RCC 7860 (cell line): ENCODE measurements at regions not wholly inside any gene's neighbourhood (a gene's known extent, or its start where the extent isn't known, plus 50 kb on each side); places are given as distances from the start of the nearest gene placed in this dataset.

Experiments used
- DNase-seq: peaks from one replicate; pipeline ENCODE4 v3.0.0-alpha.2; 2015; ENCODE audit warnings: low spot score
- FAIRE-seq: peaks from 2 replicates; lab custom pipeline; 2012; peaks lifted over from hg19 to GRCh38; lab: Jason Lieb, UNC

DNA sequence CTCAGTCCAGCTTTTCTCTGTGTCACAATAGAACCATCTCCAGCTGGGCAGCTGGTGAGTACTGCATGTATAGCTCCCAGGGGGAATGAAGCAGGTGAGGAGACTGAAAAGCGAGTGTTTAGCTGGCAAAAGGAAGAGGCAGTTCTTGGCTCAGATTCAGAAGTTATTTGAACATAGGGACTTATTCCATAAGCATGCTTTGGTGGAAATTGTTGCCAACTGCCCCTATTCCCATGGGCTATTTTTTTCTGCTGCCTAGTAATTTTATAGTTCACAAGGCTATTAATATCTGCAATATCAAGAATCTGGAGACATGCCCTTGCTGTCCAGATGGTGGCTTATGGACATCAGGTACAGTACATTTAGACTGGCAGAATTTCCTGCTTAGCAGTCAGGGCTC, 1112.7 kb downstream of the LRFN5 start:
- no peak for FAIRE-seq
- no peak for DNase-seq

DNA sequence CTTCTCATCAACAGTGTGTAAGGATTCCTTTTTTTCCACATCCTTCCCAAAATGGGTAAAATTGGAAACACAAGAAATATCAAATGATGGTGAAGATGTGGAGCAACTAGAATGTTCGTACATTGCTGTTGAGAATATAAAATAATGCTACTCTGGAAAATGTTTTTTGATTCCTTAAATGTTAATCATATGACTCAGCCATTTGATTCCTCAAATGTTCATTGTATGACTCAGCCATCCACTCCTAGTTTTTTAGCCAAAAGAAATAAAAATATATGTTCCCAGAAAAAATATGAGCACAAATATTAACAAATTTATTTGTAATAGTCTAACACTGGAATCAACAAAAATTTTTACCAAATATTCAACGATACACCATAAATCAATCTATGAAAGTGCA, 1108.6 kb downstream of the LRFN5 start:
- DNase-seq (peak; percentile 7), FAIRE-seq (peak; percentile 32)

DNA sequence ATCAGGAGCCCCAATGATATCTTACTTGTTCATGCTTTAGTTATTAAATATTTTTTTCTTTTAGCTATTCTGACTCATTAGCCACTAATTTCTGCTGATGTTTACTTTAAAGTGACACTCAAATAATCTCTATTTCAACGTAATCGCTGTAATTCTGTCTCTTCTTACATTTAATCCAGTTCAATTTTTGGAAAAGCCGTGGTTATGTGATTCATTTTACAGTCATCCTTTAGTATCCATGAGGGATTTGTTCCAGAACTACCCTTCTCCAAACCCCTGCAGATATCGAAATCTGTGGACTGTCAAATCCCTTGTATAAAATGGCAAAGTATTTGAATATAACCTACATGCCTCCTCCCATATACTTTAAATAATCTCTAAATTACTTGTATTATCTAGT, 1103.4 kb downstream of the LRFN5 start:
- FAIRE-seq (no peak), DNase-seq (no peak)

DNA sequence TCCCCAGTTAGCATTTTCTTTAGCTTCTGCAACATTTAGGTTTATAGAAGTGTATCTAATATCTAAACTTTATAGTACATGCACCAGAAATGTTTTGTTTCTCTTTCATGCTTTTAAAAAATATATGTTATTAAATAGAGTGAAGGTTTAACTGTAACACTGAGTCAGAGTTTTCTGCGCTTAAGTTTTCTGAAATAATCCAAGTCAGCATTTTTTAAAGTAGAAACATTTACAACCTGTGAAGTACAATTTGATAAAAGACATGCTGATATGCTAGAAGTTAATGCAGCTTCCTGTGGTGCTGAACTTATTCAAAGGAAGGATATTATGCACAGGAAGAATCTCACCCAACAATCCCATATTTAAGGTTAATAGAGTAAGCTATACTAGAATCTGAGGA, 1096.8 kb downstream of the LRFN5 start:
- no peak for FAIRE-seq
- DNase-seq, result no peak

DNA sequence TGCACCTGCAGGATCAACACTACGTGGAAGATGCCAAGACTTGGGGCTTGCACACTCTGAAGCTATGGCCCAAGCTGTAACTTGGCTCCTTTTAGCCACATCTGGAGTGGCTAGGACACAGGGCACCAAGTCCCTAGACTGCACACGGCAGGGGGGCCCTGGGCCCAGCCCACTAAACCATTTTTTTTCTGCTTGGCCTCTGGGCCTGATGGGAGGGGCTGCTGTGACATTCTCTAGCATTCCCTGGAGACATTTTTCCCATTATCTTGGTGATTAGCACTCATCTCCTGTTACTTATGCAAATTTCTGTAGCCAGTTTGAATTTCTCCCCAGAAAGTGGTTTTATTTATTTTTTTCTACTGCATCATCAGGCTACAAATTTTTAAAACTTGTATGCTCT, 1080.7 kb downstream of the LRFN5 start:
- FAIRE-seq (no peak), DNase-seq (no peak)

DNA sequence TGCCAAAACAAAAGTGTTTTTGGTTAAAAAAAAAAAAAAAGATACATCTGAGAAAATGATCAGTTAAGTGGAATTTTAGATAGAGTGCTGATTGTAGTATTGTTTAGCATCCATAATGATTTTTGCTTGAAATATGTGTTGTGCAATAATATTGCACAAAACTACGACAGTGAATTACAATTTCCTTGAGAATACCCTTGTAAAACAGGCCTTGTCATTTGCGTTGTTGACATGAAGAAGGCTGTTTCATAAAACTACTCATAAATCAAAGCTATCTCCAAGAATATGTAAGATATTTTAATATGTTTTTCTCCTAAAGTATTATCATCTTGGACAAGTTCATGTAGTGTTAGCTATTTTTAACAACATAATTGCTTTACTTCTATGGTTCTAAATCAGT, 1077.0 kb downstream of the LRFN5 start:
- FAIRE-seq (no peak), DNase-seq (no peak)

DNA sequence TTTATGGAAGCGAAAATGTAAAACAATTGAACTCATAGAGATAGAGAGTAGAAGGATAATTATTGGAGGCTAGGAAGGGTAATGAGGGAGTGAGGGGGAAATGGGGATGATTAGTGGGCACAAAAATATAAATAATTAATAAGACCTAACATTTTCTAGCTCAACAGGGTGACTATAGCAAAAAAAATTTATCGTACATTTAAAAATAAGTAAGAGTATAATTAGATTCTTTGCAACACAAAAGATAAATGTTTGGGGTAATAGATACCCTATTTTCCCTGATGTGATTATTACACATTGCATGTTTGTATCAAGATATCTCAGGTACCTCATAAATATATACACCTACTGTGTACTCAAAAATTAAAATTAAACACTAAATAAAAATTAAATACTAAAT, 1070.0 kb downstream of the LRFN5 start:
- FAIRE-seq (no peak), DNase-seq (no peak)

DNA sequence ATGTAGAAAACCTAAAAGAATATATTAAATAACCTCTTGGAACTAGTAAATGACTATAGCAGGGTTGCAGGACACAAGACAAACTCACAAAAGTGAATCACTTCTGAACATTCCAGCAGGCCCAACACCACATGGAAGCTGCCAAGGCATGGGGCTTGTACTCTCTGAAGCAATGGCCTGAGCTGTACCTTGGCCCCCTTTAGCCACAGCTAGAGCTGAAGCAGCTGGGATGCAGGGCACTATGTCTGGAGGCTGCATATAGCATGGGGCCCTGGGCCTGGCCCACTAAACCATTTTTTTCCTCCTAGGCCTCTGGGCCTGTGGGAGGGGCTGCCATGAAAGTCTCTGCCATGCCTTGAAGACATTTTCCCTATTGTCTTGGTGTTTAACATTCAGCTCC, 1067.3 kb downstream of the LRFN5 start:
- FAIRE-seq (no peak), DNase-seq (no peak)

DNA sequence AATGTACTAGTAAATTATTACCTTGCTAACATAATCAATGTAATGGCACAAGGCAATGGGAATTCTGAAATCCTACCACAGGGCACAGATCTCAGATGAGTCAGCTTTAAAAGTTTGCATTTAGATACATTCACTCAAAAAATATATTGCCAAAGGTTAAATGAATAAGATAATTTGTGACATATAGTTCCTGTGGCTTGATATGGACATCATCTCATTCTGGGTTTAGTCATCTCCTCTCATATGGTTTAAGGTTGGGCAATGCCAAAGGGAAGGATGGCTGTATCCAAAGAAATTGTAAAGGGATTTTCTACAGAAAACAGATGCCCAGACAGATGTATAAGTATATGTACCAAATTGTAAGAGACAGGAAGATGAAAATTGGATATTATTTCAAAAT, 1065.0 kb downstream of the LRFN5 start:
- DNase-seq (peak; percentile 4), FAIRE-seq (no peak)

DNA sequence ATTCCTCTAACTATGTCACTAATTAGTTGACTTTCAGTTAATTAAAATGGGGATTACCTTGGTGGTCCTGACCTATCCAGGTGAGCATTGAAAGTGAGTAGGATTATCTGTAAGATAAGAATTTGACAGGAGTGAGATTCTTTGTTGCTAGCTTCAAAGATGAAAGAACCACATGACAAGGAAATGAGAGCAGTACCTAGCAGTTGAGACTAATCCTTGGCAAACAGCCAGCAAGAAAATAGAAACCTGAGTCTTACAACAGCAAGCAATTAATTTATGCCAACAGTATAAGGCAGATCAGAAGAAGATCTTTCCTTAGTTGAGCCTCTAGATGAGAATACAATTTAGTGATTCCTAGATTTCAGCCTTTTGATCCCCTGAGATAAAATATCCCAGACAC, 1058.4 kb downstream of the LRFN5 start:
- DNase-seq, result no peak
- no peak for FAIRE-seq

DNA sequence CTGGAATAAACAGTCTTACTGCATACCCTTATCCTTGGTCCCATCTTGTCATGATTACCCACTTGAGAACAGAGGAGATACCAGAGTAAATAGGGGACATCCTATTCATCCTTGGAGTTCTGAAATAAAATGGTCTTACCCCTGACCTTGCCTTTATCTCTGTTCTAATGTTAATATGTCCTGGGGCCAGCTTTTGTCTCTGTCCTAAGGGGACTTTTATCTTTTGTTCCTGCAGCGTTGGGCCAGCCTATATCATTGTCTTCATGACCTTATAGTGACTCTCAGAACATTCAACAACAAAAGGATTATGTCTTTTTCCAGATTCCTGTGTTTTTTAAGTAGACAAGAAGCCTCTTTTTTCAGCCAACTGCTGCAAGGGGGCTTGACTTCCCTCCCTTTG, 1057.5 kb downstream of the LRFN5 start:
- DNase-seq (no peak), FAIRE-seq (no peak)

DNA sequence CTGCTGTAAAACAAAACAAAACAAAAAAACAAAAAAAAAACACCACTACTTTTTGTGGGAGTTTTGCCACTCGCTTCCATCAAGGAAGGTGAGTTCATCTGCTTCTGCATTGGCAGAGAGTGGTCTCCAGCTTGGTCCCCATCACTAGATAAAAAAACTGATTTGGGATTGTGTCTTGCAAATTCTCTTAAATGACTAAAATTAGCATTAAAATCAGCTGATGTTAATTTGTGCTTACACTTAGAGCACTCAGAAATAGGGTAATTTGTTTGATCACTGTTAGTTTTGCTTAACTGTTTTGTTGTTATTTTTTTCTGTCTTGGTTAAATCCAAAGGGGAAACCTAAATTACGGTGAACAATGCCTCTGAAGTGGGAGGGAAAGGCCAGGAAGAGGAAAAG, 1048.0 kb downstream of the LRFN5 start:
- FAIRE-seq, result no peak

DNA sequence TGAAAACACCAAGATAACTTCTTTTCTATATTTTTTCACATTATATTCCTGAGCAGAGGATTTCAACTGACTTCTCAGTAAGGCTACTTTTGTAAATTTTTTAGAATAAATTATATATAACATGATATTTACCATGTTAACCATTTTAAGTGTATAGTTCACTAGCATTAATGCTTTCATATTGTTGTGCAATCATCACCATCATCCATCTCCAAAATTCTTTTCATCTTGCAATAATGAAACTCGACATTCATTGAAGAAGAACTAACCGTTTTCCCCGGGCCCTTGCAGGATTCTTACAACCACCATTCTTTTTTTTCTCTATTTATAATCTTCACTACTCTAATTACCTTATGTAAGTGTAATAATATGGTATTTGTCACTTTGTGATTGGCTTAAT, 1036.1 kb downstream of the LRFN5 start:
- no peak for FAIRE-seq
- DNase-seq, result no peak

More for the DNA sequence above, 1048.0 kb downstream of the LRFN5 start:
- no peak for DNase-seq

DNA sequence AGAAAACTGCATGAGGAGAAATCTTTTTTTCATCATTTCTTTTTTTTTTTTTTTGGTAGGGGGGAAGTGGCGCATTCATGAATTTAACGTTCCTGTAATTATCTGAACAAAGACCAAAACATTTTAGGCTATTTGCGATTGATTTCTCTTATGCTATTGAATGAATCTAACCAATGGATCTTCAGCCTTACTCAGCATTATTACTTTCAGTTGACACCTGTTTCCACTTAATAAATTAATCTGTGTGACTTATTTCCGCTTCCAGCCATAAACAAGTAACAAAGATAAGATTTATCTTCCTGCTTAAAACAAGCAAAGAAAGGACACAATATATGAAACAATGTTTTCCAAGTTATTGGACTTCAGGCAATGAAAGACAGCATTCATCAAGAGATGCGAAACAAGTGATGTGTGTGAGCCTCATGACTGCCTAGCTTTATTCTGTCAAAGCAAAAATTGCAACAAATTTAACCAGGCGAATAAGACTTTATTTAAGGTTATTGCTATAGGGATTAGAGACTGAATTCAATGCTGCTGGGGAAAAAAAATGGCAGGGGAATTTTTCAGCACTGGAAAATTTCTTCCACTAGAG, 1026.9 kb downstream of the LRFN5 start:
- no peak for DNase-seq
- no peak for FAIRE-seq

DNA sequence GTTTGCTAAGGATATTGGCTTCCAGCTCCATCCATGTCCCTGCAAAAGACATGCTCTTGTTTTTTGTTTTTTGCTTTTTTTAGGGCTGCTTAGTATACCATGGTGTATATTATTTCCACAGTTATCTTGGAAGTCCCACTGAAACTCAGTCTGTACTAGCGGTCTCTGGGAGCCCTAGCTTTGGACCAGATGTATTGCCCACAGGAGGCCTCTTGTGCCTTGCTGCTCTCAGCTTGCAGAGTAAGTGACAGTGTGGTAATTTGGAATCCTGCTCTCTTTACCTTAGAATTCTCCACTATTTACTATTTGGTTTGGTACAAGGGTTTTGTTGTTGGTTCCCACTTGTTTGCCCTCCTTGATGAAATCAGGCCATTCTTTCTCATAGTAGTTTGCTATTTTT, 1022.9 kb downstream of the LRFN5 start:
- FAIRE-seq, result no peak
- no peak for DNase-seq

DNA sequence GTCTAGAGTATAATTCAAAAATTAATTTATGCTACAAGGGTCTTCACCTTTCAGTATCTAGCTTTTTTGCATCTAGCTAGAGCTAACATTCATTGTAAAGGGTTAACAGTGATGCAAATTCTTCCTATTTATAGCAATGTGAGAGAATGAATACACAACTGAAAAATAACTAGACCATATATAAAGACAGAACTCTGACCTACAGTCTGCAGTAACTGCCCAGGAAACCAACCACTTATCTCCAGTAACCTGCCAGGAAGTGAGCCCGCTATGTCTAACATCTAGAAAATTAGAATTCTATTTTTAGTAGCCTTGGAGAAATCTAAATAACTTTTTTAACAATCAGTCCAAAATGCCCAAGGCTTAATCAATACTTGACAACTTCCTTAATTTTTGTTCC, 1021.9 kb downstream of the LRFN5 start:
- FAIRE-seq (no peak), DNase-seq (no peak)

DNA sequence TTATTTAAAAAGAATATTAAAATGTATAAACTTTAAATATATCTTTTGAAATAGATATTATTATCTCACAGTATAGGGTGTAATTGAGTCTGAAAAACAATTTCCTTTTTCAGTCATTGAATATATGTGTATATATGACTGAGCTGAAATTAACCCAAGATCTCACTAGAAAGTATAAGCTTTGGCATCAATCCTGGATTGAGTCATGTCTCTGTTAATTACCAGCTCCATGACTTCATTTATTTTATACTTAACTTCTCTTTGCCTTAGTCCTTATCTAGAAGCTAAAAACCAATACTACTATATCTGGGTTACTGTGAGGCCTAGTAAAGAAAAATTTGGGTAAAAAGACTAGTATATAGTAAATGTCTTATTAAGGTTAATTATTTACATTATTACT, 1020.3 kb downstream of the LRFN5 start:
- DNase-seq, result no peak
- peak; percentile 76 for FAIRE-seq

DNA sequence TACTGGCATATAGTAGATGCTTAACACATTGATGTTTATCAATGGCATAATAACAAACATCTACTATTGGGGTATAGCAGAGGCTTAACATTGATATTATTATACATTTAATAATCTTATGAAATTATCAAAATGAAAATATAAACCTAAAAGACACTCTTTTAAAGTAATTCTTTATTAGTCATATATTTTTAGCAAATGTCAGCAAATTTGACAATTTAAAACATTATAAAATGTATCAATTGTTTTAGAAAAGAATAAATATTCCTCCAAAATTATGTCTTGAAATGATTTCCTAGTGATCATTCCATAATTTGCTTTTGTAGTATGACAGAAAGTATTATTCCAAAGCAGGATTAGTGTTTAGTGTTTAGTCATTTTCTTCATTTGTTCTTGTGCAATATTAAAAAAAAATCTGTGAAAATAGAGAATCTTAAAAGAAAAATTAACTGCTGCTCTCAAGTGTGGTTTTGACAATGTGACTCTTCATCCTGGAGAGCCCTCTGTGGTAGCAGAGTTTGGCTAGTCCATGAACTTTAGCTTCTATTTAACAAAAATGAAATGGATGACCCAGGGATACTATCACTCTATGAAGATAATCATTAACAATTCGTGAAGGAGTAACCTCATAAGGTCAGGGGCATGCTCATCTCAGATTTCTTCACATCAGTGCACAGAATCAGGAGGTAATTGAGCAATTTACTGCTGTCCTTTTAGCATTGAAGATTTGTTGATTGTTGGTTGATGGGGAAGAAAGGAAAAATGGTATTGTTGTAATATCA, 1018.5 kb downstream of the LRFN5 start:
- DNase-seq (peak; percentile 41), FAIRE-seq (peak; percentile 90)

DNA sequence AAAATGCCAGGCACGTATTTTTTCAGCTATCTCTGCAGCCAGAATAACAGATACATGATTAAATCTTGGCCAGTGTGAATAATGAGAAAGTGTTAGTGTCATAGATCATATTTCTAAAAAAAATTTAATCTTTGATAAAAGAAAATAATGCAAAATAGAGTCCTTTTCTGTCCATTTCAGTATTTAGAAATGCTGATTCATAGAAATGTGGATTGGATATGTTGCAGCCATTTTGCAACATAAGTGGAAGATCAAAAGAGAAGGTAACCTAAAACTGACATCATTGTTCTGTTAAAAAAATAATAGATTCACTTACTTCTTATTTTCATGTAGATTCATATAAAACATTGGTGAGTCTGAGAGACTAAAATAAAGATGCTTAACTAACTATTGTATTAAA, 1010.3 kb downstream of the LRFN5 start:
- no peak for FAIRE-seq

DNA sequence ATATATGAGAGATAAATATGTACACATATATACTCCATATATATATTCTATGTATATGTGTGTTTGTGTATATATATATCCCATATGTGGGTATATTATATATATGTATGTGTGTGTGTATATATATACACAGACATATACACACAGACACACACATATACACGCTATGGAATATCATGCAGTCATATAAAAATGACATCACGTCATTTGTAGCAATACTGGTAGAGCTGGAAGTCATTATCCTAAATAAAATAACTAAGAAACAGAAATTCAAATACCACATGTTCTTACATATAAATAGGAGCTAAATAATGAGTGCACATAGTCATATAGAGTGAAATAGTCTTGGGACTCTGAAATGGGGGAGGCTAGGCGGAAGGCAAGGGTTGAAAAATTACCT, 1000.2 kb downstream of the LRFN5 start:
- DNase-seq (no peak), FAIRE-seq (no peak)

More for the DNA sequence above, 1010.3 kb downstream of the LRFN5 start:
- DNase-seq, result no peak

DNA sequence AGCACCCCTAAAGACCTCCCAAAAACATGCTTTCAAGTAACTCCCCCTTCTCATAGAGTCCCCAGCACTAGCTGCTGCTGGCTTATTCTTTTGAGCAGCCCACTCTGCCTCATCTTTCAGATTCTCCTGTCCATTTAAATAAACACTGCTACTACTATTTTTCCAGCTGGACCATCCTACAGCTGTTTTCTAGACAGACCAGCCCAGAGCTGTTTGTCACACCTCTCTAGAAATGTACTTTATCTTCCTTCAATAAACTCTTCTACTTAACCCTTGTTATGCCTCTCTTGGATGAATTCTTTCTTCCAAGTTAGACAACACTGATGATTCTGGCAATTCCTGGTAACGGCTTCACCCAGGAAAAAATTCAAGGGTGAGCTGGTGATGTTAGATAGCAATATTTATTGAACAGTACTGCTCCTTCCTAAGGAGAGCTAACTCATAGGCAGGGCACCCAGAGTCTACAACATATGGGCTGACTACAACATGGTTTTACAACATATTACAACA, 995.7 kb downstream of the LRFN5 start:
- FAIRE-seq (no peak), DNase-seq (no peak)

DNA sequence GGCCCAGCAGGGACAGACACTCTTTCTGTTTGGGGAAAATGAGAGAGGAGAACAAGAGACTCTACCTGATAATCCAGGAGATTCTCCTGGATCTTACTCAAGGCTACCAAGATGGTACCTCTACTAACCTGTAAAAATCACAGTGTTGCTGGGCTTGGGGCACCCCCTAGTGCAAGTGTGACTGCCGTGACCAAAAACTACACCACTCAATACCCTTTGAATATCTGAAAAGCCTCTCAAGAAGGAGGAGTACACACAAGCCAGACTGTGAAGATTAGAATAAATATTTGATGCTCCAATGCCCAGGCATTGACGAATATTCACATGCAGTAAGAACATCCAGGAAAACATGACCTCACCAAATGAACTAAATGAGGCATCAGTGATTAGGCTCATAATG, 965.4 kb downstream of the LRFN5 start:
- DNase-seq (no peak), FAIRE-seq (no peak)

DNA sequence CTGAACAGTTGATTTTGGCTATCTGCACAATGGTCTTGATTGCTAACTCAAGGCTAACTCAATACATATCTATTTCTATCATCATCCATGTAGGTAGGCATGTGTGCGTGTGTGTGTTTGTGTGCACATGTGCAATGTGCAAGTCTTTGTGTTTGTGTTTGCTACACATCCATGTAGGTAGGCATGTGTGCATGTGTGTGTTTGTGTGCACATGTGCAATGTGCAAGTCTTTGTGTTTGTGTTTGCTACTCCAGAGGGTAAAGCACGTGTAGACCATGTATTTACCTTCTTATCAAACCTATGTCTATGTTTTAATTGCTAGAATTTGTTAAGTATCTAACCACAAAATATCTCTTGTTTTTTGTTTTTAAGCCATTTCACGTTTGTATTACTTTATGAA, 962.6 kb downstream of the LRFN5 start:
- no peak for FAIRE-seq
- no peak for DNase-seq
